GM12891 (cell line): ENCODE measurements at regions not wholly inside any gene's neighbourhood (a gene's known extent, or its start where the extent isn't known, plus 50 kb on each side); places are given as distances from the start of the nearest gene placed in this dataset.

Experiments used
- POLR2A ChIP-seq: IDR thresholded peaks from 2 replicates; pipeline ENCODE4 v1.6.1; 2011; ENCODE audit warnings: low read depth, low read length, control low read depth
- POLR2AphosphoS5 ChIP-seq: IDR thresholded peaks from 2 replicates; pipeline ENCODE4 v1.6.1; 2011; ENCODE audit warnings: low read depth, low read length, control low read depth
- POU2F2 ChIP-seq: IDR thresholded peaks from 2 replicates; pipeline ENCODE4 v1.6.1; 2011; ENCODE audit warnings: low read depth, mild to moderate bottlenecking, control low read depth, low read length, moderate library complexity
- SPI1 ChIP-seq: IDR thresholded peaks from 2 replicates; pipeline ENCODE4 v1.6.1; 2011; ENCODE audit warnings: low read depth, low read length, control low read depth
- TAF1 ChIP-seq: IDR thresholded peaks from 2 replicates; pipeline ENCODE4 v1.6.1; 2011; ENCODE audit warnings: low read depth, low read length, control low read depth

DNA sequence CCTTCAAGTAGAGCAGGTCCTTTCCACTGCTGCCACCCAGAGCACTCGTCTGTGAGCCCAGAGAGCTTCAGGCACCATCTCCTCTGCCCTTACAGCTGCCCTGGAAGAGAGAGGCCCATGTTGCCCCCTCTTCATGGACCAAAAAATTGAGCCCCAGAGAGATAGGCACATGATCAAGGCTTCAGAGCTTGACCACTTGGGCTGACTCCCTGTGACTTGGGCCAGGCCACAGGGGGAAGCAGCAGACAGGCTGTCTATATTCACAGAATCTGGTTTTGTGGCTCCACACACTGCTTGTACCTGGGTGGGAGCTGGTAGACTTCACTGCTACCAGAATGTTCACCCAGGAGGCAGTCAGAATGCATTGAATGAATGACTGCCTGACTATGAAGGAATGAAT is 58.2 kb downstream of the SMIM38 start:
- TF ChIP-seq TAF1 (no peak), POLR2AphosphoS5 (no peak), POLR2A (no peak), POU2F2 (no peak), SPI1 (no peak)
